ENCODE measurements at regions not wholly inside any gene's neighbourhood (a gene's known extent, or its start where the extent isn't known, plus 50 kb on each side); places are given as distances from the start of the nearest gene placed in this dataset.
"Not testable (repeated sequence)": the region's sequence is repeated elsewhere in the genome, so short reads cannot be mapped to it uniquely, and the experiment has no call there.

DNA sequence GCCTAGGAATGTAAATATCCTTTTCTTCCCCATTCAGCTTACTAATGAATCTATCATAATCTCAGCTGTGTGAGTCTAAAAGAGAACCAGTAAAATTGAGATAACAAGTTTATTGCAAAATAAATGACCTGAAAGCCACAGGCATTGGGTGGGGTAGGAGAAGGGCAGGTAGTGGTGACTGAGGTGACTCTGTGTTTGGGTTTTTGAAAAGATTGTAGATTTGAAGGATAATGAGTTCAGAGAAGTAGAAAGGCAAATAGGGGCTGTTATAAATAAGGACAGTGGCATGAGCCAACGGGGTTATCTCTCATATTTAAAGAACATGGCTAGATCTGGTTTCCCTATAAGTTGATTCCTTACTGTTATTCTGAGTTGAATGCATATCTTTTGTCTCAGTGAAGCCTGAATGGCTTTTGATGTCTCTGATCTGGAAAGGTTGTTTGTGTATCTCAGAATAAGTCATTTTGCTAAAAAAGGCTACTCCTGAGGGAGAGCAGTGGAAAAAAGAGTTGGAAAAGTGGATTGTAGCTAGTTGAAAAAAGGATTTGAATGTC lies 92.3 kb upstream of the TPTE start:
- not testable (repeated sequence) for DNase-seq (ENCODE audit: low spot score)

DNA sequence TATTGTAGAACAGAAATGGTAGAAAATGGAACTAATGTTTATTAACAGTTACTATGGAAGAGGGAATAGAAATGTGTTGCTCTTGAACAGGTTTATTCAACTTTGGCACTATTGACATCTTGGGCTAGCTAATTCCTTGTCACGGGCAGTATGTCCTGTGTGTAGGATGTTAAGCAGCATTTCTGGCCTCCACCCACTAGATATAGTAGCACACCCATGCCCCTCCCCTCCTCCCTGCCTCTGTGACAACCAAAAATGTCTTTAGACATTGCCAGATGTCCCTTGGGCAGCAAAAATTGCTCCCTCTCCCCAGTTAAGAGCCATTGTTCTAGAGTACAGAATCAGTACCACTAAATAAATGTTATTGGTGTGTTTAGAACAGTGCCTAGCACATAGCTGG lies 91.4 kb upstream of the TPTE start:
- no peak for DNase-seq (ENCODE audit: low spot score)

DNA sequence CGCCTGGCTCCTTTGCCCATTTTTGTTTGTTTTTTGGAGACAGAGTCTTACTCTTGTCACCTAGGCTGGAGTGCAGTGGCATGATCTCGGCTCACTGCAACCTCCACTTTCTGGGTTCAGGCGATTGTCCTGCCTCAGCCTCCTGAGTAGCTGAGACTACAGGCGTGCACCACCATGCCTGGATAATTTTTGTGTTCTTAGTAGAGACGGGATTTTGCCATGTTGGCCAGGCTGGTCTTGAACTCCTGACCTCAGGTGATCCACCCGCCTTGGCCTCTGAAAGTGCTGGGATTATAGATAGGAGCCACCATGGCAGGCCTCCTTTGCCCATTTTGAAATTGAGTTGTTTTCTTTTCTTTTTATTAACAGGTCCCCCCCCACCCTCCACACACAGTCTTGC lies 89.4 kb upstream of the TPTE start:
- DNase-seq (ENCODE audit: low spot score), result not testable (repeated sequence)

DNA sequence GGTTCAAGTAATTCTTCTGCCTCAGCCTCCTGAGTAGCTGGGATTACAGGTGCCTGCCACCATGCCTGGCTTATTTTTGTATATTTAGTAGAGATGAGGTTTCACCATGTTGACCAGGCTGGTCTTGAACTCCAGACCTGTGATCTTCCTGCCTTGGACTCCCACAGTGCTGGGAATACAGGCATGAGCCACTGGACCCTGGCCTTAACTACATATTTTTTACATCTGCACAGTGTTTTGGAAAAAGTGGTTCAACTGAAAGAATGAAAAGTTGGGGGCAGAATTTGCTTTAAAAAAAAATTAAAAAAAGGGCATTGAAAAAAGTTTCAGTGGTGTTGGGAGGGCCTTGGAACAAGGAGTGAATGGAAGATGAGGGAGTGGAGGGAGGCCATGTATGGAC lies 88.9 kb upstream of the TPTE start:
- not testable (repeated sequence) for DNase-seq (ENCODE audit: low spot score)

DNA sequence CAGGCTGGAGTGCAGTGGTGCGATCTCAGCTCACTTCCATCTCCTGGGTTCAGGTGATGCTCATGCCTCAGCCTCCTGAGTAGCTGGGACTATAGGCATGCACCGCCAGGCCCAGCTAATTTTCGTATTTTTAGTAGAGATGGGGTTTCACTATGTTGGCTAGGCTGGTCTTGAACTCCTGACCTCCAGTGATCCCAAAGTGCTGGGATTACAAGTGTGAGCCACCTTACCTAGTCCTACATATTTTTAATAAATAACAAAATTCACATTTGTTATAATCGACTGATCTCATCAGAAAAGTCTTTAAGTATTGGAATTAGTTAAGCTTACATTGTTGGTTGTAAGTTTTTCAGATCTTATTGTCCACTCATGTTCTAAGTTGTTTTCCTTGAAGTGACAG lies 83.4 kb upstream of the TPTE start:
- not testable (repeated sequence) for DNase-seq (ENCODE audit: low spot score)

DNA sequence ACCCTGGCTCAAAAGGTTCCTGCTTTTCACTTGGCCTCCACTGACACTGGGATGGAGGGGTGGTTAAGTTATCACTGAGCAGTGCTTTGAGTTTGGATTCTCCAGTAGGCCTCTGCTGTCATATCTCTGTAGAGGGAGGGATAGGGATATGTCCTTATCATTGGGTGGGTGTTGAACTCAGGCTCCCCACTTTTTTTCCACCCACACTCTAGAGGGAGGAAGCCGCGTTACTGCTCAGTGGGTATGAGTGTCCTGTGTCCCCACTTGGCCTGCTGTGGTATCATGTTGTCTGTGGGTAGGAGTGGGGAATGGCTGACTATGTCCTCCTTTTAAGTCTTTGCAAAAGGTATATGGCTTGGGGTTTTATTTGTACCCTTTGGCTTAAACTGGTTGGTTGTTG lies 80.7 kb upstream of the TPTE start:
- not testable (repeated sequence) for DNase-seq (ENCODE audit: low spot score)

DNA sequence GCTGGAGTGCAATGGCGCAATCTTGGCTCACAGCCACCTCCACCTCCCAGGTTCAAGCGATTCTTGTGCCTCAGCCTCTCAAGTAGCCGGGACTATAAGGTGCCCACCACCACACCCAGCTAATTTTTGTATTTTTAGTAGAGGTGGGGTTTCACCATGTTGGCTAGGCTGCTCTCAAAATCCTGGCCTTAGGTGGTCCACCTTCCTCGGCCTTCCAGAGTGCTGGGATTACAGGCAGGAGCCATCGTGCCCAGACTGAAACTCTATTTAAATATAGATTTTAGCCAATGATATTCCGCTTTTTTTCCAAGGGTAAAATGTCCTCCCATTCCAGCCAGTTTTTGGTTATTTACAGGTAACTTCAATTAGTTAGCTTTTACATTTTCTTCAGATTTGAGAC lies 79.4 kb upstream of the TPTE start:
- not testable (repeated sequence) for DNase-seq (ENCODE audit: low spot score)

DNA sequence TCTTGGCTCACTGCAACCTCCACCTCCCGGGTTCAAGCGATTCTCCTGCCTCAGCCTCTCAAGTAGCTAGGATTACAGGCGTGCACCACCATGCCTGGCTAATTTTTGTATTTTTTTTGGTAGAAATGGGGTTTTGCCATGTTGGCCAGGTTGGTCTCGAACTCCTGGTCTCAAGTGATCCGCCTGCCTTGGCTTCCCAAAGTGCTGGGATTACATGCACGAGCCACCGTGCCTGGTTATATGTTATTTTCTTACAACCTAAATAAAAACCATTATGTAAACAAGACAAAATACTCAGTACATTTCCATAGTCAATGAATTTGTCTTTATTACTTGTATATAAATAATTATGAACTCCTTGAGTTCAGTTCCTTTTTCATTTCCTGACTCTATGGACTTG lies 75.7 kb upstream of the TPTE start:
- DNase-seq (ENCODE audit: low spot score), result not testable (repeated sequence)

DNA sequence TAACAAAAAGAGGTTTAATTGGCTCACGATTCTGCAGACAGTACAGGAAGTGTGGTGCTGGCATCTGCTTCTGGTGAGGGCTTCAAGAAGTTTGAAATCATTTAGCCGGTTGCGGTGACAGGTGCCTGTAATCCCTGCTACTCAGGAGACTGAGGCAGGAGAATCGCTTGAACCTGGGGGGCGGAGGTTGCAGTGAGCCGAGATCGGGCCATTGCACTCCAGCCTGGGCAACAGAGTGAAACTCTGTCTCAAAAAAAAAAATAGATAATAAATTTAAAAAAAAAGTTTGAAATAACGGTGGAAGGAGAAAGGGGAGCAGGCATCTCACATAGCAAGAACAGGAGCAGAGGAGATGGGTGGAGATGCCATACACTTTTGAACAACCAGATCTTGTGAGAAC lies 71.9 kb upstream of the TPTE start:
- not testable (repeated sequence) for DNase-seq (ENCODE audit: low spot score)

DNA sequence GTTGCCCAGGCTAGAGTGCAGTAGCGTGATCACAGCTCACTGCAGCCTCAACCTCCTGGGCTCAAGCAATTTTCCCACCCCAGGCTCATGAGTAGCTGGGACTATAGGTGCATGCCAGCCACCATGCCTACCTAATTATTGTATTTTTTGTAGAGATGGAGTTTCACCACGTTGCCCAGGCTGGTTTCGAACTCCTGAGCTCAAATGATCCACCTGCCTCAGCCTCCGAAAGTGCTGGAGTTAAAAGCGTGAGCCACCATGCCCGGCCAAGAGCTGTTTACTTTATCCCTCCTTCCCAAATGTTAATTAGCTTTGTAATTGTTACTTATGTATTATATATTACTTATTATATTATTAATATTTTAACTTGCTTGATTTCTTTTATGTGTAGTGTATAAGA lies 70.1 kb upstream of the TPTE start:
- DNase-seq (ENCODE audit: low spot score), result not testable (repeated sequence)

DNA sequence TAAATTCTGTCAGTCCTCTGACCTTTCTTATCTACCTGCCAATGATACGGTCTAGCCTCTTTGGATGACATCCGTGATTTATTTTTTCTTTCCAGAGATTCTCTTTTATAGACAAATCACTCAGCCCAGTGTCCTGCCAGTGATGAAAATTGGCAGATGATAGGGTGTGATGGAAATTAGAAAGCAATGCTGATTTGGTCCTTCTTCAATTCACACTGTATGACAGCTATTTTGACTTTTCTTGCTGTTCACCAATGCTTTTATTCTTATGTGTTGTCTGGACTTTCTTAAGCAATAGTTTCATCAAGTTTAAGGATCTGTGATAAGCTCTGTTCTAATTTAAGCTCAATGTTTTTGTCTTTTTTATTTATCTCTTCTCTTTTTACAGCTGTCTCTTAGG lies 63.6 kb upstream of the TPTE start:
- DNase-seq (ENCODE audit: low spot score), result not testable (repeated sequence)

DNA sequence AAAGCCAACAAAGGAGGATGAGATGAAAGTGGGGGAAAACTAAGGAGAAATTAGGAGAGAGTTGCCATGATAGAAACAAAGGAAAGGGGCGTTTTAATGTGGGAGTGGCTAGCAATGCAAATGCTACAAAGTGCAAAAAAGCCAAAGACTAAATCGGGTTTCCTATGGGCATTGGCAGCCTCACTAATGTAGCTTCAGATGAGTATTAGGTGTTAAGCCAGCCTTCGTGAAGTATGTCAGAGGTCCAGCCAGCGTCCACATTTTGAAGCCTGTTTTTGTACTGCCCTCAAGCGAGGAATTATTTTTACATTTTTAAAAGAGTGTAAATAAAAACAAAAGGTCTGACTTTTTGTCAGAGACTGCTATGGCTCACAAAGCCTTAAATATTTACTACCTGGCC lies 60.4 kb upstream of the TPTE start:
- DNase-seq (ENCODE audit: low spot score), result not testable (repeated sequence)

DNA sequence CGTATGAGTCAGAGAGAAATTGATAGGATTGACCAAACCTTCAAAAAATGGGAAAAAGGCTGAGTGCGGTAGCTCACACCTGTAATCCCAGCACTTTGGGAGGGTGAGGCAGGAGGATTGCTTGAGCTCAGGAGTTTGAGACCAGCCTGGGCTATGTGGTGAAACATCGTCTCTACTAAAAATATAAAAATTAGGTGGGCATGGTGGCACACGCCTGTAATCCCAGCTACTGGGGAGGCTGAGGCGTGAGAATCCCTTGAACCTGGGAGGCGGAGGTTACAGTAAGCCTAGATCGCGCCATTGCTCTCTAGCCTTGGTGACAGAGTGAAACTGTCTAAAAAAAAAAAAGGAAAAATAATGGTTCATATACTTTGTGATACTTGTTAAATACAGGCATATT lies 59.9 kb upstream of the TPTE start:
- DNase-seq (ENCODE audit: low spot score), result not testable (repeated sequence)

DNA sequence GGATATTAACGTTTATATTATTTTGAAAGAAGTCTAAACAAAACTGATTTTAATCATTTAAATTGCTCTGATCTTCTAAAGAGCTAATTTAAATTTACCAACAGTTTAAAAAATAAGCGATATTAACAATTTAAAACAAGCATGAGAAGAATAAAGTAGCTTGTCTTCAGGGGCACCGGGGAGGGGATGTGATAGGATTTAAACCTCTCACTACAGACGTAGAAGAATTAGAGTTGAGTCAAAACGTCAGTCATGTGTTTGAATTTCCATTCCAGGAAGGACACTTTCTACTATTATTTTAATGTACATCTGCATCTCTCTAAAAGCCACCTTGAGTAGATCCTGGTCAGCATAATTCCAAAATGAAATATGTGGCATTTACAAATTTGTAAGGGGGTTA lies 58.2 kb upstream of the TPTE start:
- no peak for DNase-seq (ENCODE audit: low spot score)

DNA sequence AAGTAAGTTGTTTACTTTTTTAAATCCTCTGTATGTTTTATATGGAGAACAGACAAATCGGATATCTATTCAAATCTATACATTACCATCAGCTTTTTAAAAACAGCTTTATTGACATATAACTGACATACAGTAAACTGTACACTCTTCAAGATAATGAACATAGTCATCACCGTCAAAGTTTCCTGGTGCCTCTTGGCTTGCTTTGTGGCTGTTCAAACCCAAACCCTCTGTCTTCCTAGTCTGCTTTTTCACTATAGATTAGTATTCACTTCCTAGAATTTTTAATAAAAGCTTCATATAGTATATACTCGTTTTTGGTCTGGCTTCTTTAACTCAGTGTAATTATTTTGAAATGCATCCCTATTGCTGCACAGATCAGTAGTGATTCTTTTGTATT lies 56.4 kb upstream of the TPTE start:
- no peak for DNase-seq (ENCODE audit: low spot score)

DNA sequence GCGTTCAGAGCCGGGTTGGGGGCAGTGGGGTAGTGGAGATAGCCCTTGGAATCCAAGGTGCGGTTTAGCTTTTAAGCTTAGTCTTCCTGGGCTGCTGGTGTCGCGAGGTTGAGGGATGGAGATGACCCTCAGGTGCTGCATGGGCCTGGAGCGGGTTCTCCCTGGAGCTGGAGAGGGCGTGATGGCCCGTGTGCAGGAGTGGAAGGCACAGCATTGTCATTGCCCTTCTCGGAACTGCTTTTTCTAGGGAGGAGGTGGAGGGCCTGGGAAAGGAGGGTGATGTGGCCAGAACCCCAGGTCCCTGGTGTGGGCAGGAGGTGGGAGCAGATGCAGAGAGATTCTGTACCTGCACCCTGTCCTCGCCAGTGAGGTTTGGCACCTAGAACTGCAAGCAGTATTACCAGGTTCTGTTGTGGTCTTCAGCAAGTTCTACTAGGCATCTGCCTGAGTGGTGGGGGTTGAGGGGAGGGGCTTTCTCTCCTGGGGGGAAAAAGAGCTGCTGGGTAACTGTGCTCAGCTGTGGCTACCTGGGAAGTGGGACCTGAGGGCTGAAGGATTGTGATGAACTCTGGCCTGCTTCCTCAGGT lies 55.8 kb upstream of the TPTE start:
- DNase-seq (ENCODE audit: low spot score), result not testable (repeated sequence)

DNA sequence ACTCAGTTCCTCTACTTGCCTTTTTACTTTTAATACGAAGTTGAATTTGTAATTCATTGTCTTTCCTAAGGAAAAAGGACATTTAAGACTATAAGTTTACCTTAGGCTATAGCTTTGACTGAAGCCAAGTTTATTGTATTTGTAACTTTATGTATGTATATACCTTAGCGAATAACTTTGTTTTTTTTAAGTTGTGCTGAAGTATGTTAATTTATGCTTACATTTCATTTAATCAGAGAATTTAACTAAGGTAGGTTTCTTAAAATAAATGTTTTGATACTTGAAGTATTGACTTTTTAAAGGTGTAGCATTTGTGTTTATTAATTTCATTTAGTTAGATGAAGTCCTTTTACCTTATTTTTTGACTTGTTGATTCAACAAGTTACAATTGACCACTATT lies 55.2 kb upstream of the TPTE start:
- no peak for DNase-seq (ENCODE audit: low spot score)
